SK-N-SH treated with all-trans-retinoic acid at 6 μM for 48 hours (cell line): ENCODE measurements at regions not wholly inside any gene's neighbourhood (a gene's known extent, or its start where the extent isn't known, plus 50 kb on each side); places are given as distances from the start of the nearest gene placed in this dataset.

Experiments used
- ARNTL ChIP-seq: fragments of 450-650 bp; formaldehyde crosslinking; IDR thresholded peaks from 2 replicates; pipeline ENCODE4 v1.5.0; 2020; ENCODE audit warnings: low read depth, mild to moderate bottlenecking, moderate library complexity, borderline replicate concordance
- CREB5 ChIP-seq: fragments of 250-450 bp; sonication (Bioruptor Pico); IDR thresholded peaks from 2 replicates; pipeline ENCODE4 v1.5.1; 2020; ENCODE audit warnings: low read depth, mild to moderate bottlenecking, moderate library complexity
- CSDC2 ChIP-seq: fragments of 250-450 bp; sonication (Bioruptor Pico); IDR thresholded peaks from 2 replicates; pipeline ENCODE4 v1.5.0; 2020; ENCODE audit warnings: mild to moderate bottlenecking, moderate library complexity
- OSR1 ChIP-seq: fragments of 250-450 bp; sonication (Bioruptor Pico); IDR thresholded peaks from 2 replicates; pipeline ENCODE4 v1.8.0; 2022; ENCODE audit warnings: moderate library complexity, mild to moderate bottlenecking, inconsistent platforms
- PATZ1 ChIP-seq: fragments of 250-450 bp; sonication (Bioruptor Pico); IDR thresholded peaks from 2 replicates; pipeline ENCODE4 v1.8.0; 2020; ENCODE audit warnings: mild to moderate bottlenecking, moderate library complexity, borderline replicate concordance
- RARB ChIP-seq: fragments of 250-450 bp; sonication (Bioruptor Pico); IDR thresholded peaks from 2 replicates; pipeline ENCODE4 v1.8.0; 2021; ENCODE audit warnings: mild to moderate bottlenecking, moderate library complexity
- SNAI2 ChIP-seq: fragments of 250-450 bp; sonication (Bioruptor Pico); IDR thresholded peaks from 2 replicates; pipeline ENCODE4 v1.5.0; 2020; ENCODE audit warnings: mild to moderate bottlenecking, moderate library complexity
- TCF4 ChIP-seq: fragments of 250-450 bp; sonication (Bioruptor Pico); IDR thresholded peaks from 2 replicates; pipeline ENCODE4 v1.8.0; 2021; ENCODE audit warnings: mild to moderate bottlenecking, moderate library complexity, borderline replicate concordance
- TOX ChIP-seq: fragments of 250-450 bp; sonication (Bioruptor Pico); IDR thresholded peaks from 2 replicates; pipeline ENCODE4 v1.8.0; 2021; ENCODE audit warnings: mild to moderate bottlenecking, moderate library complexity, borderline replicate concordance
- ZFP30 ChIP-seq: fragments of 450-650 bp; formaldehyde crosslinking; IDR thresholded peaks from 2 replicates; pipeline ENCODE4 v1.5.0; 2022; ENCODE audit warnings: mild to moderate bottlenecking, moderate library complexity
- ZNF565 ChIP-seq: fragments of 450-650 bp; formaldehyde crosslinking; conservative IDR thresholded peaks from 2 replicates; pipeline ENCODE4 v1.5.0; 2020; ENCODE audit warnings: low read depth, mild to moderate bottlenecking, moderate library complexity
- TF ChIP-seq, protein P1 (sequence below): fragments of 250-450 bp; sonication (Bioruptor Pico); IDR thresholded peaks from 2 replicates; pipeline ENCODE4 v1.8.0; 2021; ENCODE audit warnings: low read depth, mild to moderate bottlenecking, moderate library complexity, borderline replicate concordance
- TF ChIP-seq, protein P2 (sequence below): fragments of 250-450 bp; sonication (Bioruptor Pico); IDR thresholded peaks from 2 replicates; pipeline ENCODE4 v1.5.0; 2020; ENCODE audit warnings: mild to moderate bottlenecking, moderate library complexity

- TF ChIP-seq CREB5 (CRISPR knock-in tag): no peak
- TF ChIP-seq TOX (CRISPR knock-in tag): no peak
- TF ChIP-seq RARB: no peak
- TF ChIP-seq ZFP30: no peak
- TF ChIP-seq, protein P1, sequence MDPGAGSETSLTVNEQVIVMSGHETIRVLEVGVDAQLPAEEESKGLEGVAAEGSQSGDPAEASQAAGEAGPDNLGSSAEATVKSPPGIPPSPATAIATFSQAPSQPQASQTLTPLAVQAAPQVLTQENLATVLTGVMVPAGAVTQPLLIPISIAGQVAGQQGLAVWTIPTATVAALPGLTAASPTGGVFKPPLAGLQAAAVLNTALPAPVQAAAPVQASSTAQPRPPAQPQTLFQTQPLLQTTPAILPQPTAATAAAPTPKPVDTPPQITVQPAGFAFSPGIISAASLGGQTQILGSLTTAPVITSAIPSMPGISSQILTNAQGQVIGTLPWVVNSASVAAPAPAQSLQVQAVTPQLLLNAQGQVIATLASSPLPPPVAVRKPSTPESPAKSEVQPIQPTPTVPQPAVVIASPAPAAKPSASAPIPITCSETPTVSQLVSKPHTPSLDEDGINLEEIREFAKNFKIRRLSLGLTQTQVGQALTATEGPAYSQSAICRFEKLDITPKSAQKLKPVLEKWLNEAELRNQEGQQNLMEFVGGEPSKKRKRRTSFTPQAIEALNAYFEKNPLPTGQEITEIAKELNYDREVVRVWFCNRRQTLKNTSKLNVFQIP (CRISPR knock-in tag): no peak
- no peak for TF ChIP-seq ZNF565 (CRISPR knock-in tag)
- no peak for TF ChIP-seq SNAI2 (CRISPR knock-in tag)
- TF ChIP-seq OSR1 (CRISPR knock-in tag): no peak
- no peak for TF ChIP-seq CSDC2 (CRISPR knock-in tag)
- no peak for TF ChIP-seq PATZ1 (CRISPR knock-in tag)
- TF ChIP-seq TCF4: no peak
- TF ChIP-seq, protein P2, sequence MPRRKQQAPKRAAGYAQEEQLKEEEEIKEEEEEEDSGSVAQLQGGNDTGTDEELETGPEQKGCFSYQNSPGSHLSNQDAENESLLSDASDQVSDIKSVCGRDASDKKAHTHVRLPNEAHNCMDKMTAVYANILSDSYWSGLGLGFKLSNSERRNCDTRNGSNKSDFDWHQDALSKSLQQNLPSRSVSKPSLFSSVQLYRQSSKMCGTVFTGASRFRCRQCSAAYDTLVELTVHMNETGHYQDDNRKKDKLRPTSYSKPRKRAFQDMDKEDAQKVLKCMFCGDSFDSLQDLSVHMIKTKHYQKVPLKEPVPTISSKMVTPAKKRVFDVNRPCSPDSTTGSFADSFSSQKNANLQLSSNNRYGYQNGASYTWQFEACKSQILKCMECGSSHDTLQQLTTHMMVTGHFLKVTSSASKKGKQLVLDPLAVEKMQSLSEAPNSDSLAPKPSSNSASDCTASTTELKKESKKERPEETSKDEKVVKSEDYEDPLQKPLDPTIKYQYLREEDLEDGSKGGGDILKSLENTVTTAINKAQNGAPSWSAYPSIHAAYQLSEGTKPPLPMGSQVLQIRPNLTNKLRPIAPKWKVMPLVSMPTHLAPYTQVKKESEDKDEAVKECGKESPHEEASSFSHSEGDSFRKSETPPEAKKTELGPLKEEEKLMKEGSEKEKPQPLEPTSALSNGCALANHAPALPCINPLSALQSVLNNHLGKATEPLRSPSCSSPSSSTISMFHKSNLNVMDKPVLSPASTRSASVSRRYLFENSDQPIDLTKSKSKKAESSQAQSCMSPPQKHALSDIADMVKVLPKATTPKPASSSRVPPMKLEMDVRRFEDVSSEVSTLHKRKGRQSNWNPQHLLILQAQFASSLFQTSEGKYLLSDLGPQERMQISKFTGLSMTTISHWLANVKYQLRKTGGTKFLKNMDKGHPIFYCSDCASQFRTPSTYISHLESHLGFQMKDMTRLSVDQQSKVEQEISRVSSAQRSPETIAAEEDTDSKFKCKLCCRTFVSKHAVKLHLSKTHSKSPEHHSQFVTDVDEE (CRISPR knock-in tag): no peak
- TF ChIP-seq ARNTL (CRISPR knock-in tag): no peak
Observed at GRCh38 chr2:221276033-221276432, 296.1 kb downstream of the EPHA4 start.
